ENCODE measurements at regions not wholly inside any gene's neighbourhood (a gene's known extent, or its start where the extent isn't known, plus 50 kb on each side); places are given as distances from the start of the nearest gene placed in this dataset.

- TF ChIP-seq, protein P1, sequence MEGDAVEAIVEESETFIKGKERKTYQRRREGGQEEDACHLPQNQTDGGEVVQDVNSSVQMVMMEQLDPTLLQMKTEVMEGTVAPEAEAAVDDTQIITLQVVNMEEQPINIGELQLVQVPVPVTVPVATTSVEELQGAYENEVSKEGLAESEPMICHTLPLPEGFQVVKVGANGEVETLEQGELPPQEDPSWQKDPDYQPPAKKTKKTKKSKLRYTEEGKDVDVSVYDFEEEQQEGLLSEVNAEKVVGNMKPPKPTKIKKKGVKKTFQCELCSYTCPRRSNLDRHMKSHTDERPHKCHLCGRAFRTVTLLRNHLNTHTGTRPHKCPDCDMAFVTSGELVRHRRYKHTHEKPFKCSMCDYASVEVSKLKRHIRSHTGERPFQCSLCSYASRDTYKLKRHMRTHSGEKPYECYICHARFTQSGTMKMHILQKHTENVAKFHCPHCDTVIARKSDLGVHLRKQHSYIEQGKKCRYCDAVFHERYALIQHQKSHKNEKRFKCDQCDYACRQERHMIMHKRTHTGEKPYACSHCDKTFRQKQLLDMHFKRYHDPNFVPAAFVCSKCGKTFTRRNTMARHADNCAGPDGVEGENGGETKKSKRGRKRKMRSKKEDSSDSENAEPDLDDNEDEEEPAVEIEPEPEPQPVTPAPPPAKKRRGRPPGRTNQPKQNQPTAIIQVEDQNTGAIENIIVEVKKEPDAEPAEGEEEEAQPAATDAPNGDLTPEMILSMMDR (IDR thresholded peaks at IDR 0.05), result no peak
These were observed 78.2 kb downstream of the THNSL1 start for GRCh38 chr10:25094590-25094989.

DNA sequence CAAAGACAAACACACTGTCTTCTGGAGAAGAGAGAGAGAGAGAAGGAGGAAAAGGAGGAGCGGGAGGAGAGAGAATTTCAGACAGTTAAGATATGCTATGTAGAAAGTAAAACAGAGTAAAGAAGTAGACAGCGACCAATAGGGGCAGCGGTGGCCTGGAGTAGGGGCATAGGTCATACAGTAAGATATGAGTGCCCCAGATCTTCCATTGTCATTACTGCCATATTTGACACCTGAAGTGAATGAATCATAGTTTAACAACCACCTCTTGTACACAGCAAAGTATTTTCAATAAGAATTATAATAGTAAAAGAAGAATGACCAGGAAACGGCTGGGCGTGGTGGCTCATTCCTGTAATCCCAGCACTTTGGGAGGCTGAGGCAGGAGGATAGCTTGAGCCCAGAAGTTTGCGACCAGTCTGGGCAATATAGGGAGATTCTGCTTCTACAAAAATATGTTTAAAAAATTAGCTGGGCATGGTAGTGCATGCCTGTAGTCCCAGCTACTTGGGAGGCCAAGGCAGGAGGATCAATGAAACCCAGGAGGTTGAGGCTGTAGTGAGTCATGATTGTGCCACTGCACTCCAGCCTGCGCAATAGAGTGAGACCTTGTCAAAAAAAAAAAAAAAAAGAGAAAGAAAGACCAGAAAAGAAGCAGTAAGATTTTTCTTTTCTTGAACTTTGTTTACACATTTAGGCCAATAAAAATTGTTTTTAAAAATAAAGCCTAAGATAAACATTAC lies 77.0 kb upstream of the GPR158 start:
- TF ChIP-seq, protein P1 (IDR thresholded peaks at IDR 0.05), result no peak

DNA sequence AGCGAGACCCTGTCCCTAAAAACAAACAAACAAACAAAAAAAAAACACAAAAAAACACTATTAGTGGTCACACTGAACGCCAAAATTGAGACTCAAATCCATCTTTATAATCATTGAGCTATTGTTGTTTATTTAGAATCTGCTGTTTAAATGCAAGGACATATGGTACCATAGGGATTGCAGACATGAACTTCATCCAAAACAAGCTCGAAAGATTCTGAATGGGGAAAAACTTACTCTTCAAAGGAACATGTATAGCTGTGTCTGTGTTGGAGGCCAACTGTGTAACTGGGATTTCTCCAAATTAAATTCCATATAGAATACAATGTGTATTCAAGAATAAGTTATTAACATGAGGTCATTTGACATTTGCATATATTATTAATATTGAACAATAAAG lies 74.7 kb upstream of the GPR158 start:
- TF ChIP-seq, protein P1 (IDR thresholded peaks at IDR 0.05), result no peak

GRCh38 chr10:25101461-25102146 lies 73.2 kb upstream of the GPR158 start:
- TF ChIP-seq, protein P1 (IDR thresholded peaks at IDR 0.05), result no peak

DNA sequence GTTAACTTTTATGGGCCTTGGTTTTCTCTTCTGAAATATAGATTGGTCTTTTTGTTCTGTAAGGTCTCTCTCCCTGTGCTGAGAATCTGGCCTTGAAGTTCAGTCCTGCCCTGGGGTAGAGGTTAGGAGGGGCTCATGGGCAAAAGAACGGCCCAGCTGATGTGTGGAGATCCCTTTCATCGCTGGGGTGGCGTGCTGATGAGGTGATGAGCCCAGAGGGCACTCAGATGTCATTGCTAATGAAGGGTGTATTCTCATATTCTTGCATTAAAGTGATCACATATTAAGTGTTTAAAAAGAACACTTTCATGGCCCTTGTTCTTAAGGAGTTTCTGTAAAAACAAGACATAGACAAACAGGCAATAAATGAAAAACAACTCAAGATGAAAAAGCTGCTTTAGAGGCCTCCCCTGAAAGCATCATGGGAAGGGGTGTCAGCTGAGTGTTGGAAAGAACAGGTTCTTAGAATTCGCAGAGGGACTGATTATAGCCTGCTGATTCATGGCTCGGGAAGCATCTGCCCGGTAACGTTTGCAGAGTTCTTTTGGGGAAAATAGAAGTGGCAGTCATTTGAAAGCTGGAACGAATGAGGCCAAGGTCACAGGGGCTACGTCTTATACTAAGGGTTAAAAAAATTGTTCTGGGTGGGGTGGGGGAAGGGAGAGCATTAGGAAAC lies 72.5 kb upstream of the GPR158 start:
- TF ChIP-seq, protein P1 (IDR thresholded peaks at IDR 0.05), result no peak

DNA sequence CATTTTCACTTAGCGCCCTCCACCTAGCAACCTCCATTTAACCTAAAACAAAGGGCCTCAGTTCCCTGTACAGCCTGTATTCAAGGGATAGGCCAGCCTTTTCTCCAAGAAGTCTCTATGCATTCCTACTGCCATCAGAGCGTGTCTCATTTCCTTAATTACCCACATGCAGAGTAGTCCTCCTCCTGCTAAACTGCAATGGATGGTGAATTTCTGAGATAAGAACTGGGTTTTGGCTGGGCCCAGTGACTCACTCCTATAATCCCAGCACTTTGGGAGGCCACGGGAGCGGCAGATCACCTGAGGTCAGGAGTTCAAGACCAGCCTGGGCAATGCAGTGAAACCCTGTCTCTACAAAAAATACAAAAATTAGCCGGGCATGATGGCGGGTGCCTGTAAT lies 71.1 kb upstream of the GPR158 start:
- TF ChIP-seq, protein P1 (IDR thresholded peaks at IDR 0.05), result no peak

GRCh38 chr10:25104441-25104840 lies 70.4 kb upstream of the GPR158 start:
- TF ChIP-seq, protein P1 (IDR thresholded peaks at IDR 0.05), result no peak

Data from LNCAP (cell line).